Neural progenitor cell (in vitro differentiated cells): ENCODE measurements at regions not wholly inside any gene's neighbourhood (a gene's known extent, or its start where the extent isn't known, plus 50 kb on each side); places are given as distances from the start of the nearest gene placed in this dataset.

Source experiments
- DNase-seq: peaks from one replicate; pipeline ENCODE4 v3.0.0-alpha.2; 2016; ENCODE audit warnings: low spot score
- H2AFZ ChIP-seq: fragments of 200-600 bp; sonication (generic); replicated peaks from 2 replicates; pipeline ENCODE4 v1.6.1; 2016; ENCODE audit warnings: antibody characterized with exemption
- H3F3A ChIP-seq: fragments of 200-600 bp; sonication (generic); 2 replicates; pipeline ENCODE4 v1.6.1; 2016; ENCODE audit warnings: antibody characterized with exemption, low read depth
- H3K27ac ChIP-seq: fragments of 200-600 bp; sonication (generic); 2 replicates; pipeline ENCODE4 v1.5.1; 2016; ENCODE audit warnings: mild to moderate bottlenecking
- H3K27me3 ChIP-seq: fragments of 200-600 bp; sonication (generic); 2 replicates; pipeline ENCODE4 v1.6.1; 2016; ENCODE audit warnings: mild to moderate bottlenecking, moderate library complexity
- H3K36me3 ChIP-seq: fragments of 200-600 bp; sonication (generic); 2 replicates; pipeline ENCODE4 v1.5.1; 2016
- H3K4me1 ChIP-seq: fragments of 200-600 bp; sonication (generic); 2 replicates; pipeline ENCODE4 v1.6.1; 2016; ENCODE audit warnings: mixed run types
- H3K4me2 ChIP-seq: fragments of 200-600 bp; sonication (generic); 2 replicates; pipeline ENCODE4 v1.6.1; 2016
- H3K4me3 ChIP-seq: fragments of 200-600 bp; sonication (generic); 2 replicates; pipeline ENCODE4 v1.5.1; 2016
- H3K79me2 ChIP-seq: fragments of 200-600 bp; sonication (generic); 2 replicates; pipeline ENCODE4 v1.6.1; 2016; ENCODE audit warnings: low read depth
- H3K9ac ChIP-seq: fragments of 200-600 bp; sonication (generic); 2 replicates; pipeline ENCODE4 v1.6.1; 2016
- H3K9me3 ChIP-seq: fragments of 200-600 bp; sonication (generic); 2 replicates; pipeline ENCODE4 v1.5.1; 2016; ENCODE audit warnings: low read depth
- H4K20me1 ChIP-seq: fragments of 200-600 bp; sonication (generic); 2 replicates; pipeline ENCODE4 v1.6.1; 2016; ENCODE audit warnings: low read depth
- H3K27ac Mint-ChIP-seq: 3 replicates; pipeline ENCODE4 v1.8.0; 2021; ENCODE audit warnings: mixed read lengths
- H3K27me3 Mint-ChIP-seq: 2 replicates; pipeline ENCODE4 v1.8.0; 2022; ENCODE audit warnings: low read depth, mild to moderate bottlenecking, inconsistent platforms, moderate library complexity, mixed read lengths; ENCODE audit not compliant: insufficient read depth
- H3K36me3 Mint-ChIP-seq: 3 replicates; pipeline ENCODE4 v1.8.0; 2021; ENCODE audit warnings: mixed read lengths
- H3K4me1 Mint-ChIP-seq: 3 replicates; pipeline ENCODE4 v1.8.0; 2021; ENCODE audit warnings: mixed read lengths
- H3K4me3 Mint-ChIP-seq: 3 replicates; pipeline ENCODE4 v1.8.0; 2021; ENCODE audit warnings: mild to moderate bottlenecking, moderate library complexity, mixed read lengths
- H3K9me3 Mint-ChIP-seq: 3 replicates; pipeline ENCODE4 v1.8.0; 2020; ENCODE audit warnings: mixed read lengths
- CTCF ChIP-seq: fragments of 200-600 bp; sonication (generic); IDR thresholded peaks from 2 replicates; pipeline ENCODE4 v1.5.1; 2017; ENCODE audit warnings: antibody characterized with exemption, mild to moderate bottlenecking
- EZH2 ChIP-seq: fragments of 200-600 bp; sonication (generic); IDR thresholded peaks from 2 replicates; pipeline ENCODE4 v1.6.1; 2017; ENCODE audit warnings: antibody characterized with exemption, mild to moderate bottlenecking, moderate library complexity
- EZH2phosphoT487 ChIP-seq: fragments of 200-600 bp; sonication (generic); IDR thresholded peaks from 2 replicates; pipeline ENCODE4 v1.6.1; 2017; ENCODE audit warnings: antibody characterized with exemption

DNA sequence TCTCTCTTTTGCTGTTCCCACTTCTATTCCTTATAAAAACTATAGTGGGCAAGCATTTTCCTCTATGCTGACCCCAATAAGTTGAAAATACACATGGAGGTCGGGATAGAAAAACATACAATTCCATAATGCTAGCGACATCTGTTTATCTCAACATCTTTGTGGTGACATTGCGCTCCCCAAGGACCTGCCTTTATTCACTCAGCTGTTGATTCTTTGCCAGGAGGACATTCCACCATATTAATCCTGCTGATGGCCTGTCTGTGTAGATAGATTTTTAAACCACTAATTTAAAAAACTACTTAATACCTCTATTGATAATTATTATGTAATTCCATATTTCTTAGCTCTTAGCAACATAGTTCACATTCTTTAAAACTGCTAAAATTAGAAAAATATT is 555.3 kb upstream of the MAP3K7 start:
- Histone ChIP-seq H3K9ac (no peak overlapping the region), H3K36me3 (no peaks in the 10 kb centered on the region), H3F3A (no peaks in the 10 kb centered on the region), H2AFZ (no peak overlapping the region), H3K4me3 (no peak overlapping the region), H3K27me3 (no peaks in the 10 kb centered on the region), H3K9me3 (no peaks in the 10 kb centered on the region), H3K4me1 (no peaks in the 10 kb centered on the region), H3K27ac (no peak overlapping the region), H3K4me2 (no peak overlapping the region), H4K20me1 (no peaks in the 10 kb centered on the region), H3K79me2 (no peaks in the 10 kb centered on the region)
- no peaks in the 10 kb centered on the region for H3K36me3 Mint-ChIP-seq
- no peak for TF ChIP-seq CTCF
- no peak for TF ChIP-seq EZH2phosphoT487
- TF ChIP-seq EZH2, result no peak
- H3K4me1 Mint-ChIP-seq, result peaks cover 4% of the 10 kb centered on the region
- no peaks in the 10 kb centered on the region for H3K9me3 Mint-ChIP-seq
- H3K27ac Mint-ChIP-seq, result no peak overlapping the region
- H3K27me3 Mint-ChIP-seq, result no peaks in the 10 kb centered on the region
- DNase-seq, result no peak
- no peak overlapping the region for H3K4me3 Mint-ChIP-seq

GRCh38 chr6:91141346-91141745 is 554.5 kb upstream of the MAP3K7 start:
- Mint-ChIP-seq H3K36me3 (no peaks in the 10 kb centered on the region), H3K9me3 (no peaks in the 10 kb centered on the region), H3K4me1 (peaks cover 5% of the 10 kb centered on the region), H3K27ac (no peak overlapping the region), H3K4me3 (no peak overlapping the region), H3K27me3 (no peaks in the 10 kb centered on the region)
- Histone ChIP-seq H3K9me3 (no peaks in the 10 kb centered on the region), H3F3A (no peaks in the 10 kb centered on the region), H3K36me3 (no peaks in the 10 kb centered on the region), H3K27me3 (no peaks in the 10 kb centered on the region), H3K27ac (no peak overlapping the region), H3K4me3 (no peak overlapping the region), H3K9ac (no peak overlapping the region), H2AFZ (no peak overlapping the region), H3K79me2 (no peaks in the 10 kb centered on the region), H3K4me1 (no peaks in the 10 kb centered on the region), H4K20me1 (no peaks in the 10 kb centered on the region), H3K4me2 (no peak overlapping the region)
- TF ChIP-seq CTCF (no peak), EZH2phosphoT487 (no peak), EZH2 (no peak)
- DNase-seq, result no peak

DNA sequence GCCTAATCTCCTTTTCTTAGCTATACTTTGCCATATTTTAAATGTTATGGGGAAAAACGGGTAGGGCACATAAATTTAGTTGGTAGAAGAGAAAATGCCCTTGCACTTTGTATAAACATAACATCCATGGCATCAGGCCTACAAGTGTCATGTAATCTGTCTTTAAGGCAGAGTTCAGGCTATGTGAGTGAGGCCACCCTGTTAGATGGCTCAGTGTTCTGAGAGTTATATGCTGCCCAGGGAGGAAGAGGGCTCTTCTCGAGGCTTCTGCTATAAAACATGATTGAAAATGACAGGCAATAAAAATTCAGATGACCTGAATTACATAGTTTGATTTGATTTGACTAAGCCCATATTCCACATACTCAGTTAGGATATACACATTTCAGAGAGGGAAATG is 553.6 kb upstream of the MAP3K7 start:
- Histone ChIP-seq H3K27ac (no peak overlapping the region), H3K4me3 (no peak overlapping the region), H2AFZ (no peak overlapping the region), H3K4me2 (no peak overlapping the region), H3K36me3 (no peaks in the 10 kb centered on the region), H3F3A (no peaks in the 10 kb centered on the region), H3K79me2 (no peaks in the 10 kb centered on the region), H3K9me3 (no peaks in the 10 kb centered on the region), H3K27me3 (no peaks in the 10 kb centered on the region), H3K9ac (no peak overlapping the region), H4K20me1 (no peaks in the 10 kb centered on the region), H3K4me1 (no peaks in the 10 kb centered on the region)
- H3K36me3 Mint-ChIP-seq, result no peaks in the 10 kb centered on the region
- H3K4me1 Mint-ChIP-seq, result peaks cover 8% of the 10 kb centered on the region
- no peak for DNase-seq
- no peaks in the 10 kb centered on the region for H3K9me3 Mint-ChIP-seq
- H3K27me3 Mint-ChIP-seq, result no peaks in the 10 kb centered on the region
- H3K4me3 Mint-ChIP-seq, result no peak overlapping the region
- H3K27ac Mint-ChIP-seq, result no peak overlapping the region
- TF ChIP-seq EZH2 (no peak), CTCF (no peak), EZH2phosphoT487 (no peak)

GRCh38 chr6:91137286-91137685 is 550.4 kb upstream of the MAP3K7 start:
- Histone ChIP-seq H2AFZ (no peak overlapping the region), H3F3A (no peaks in the 10 kb centered on the region), H3K4me3 (no peak overlapping the region), H3K36me3 (no peaks in the 10 kb centered on the region), H4K20me1 (no peaks in the 10 kb centered on the region), H3K27me3 (no peaks in the 10 kb centered on the region), H3K4me2 (no peak overlapping the region), H3K4me1 (no peaks in the 10 kb centered on the region), H3K79me2 (no peaks in the 10 kb centered on the region), H3K9me3 (no peaks in the 10 kb centered on the region), H3K27ac (no peak overlapping the region), H3K9ac (no peak overlapping the region)
- Mint-ChIP-seq H3K36me3 (no peaks in the 10 kb centered on the region), H3K27ac (no peak overlapping the region), H3K4me3 (no peak overlapping the region), H3K27me3 (no peaks in the 10 kb centered on the region), H3K4me1 (peaks cover 8% of the 10 kb centered on the region), H3K9me3 (peaks cover 3% of the 10 kb centered on the region)
- DNase-seq, result no peak
- no peak for TF ChIP-seq CTCF
- no peak for TF ChIP-seq EZH2
- TF ChIP-seq EZH2phosphoT487, result no peak
